LNCaP clone FGC (cell line): ENCODE measurements at regions not wholly inside any gene's neighbourhood (a gene's known extent, or its start where the extent isn't known, plus 50 kb on each side); places are given as distances from the start of the nearest gene placed in this dataset.
"Not testable (repeated sequence)": the region's sequence is repeated elsewhere in the genome, so short reads cannot be mapped to it uniquely, and the experiment has no call there.

Experiments
- DNase-seq: peaks from one replicate; pipeline ENCODE4 v3.0.0-alpha.2; 2011; ENCODE audit warnings: low read depth
- H3K4me3 ChIP-seq: 2 replicates; pipeline ENCODE4 v1.5.1; 2011; ENCODE audit warnings: mild to moderate bottlenecking, low read depth, low read length, control low read depth
- CTCF ChIP-seq: IDR thresholded peaks from 2 replicates; pipeline ENCODE4 v1.5.1; 2012; ENCODE audit warnings: mild to moderate bottlenecking; ENCODE audit not compliant: control insufficient read depth, insufficient read depth; ENCODE audit errors: extremely low read depth

GRCh38 chr2:175679231-175679630 lies 322.8 kb downstream of the LNPK start:
- H3K4me3 ChIP-seq, result no peak overlapping the region
- no peak for DNase-seq
- TF ChIP-seq CTCF, result no peak

- DNase-seq, result no peak
- no peak overlapping the region for H3K4me3 ChIP-seq
- no peak for TF ChIP-seq CTCF
These were observed 324.2 kb downstream of the LNPK start for GRCh38 chr2:175677880-175678279.

GRCh38 chr2:175676813-175677212 lies 325.3 kb downstream of the LNPK start:
- H3K4me3 ChIP-seq, result no peak overlapping the region
- DNase-seq, result no peak
- no peak for TF ChIP-seq CTCF

- not testable (repeated sequence) for DNase-seq, H3K4me3 ChIP-seq
These were observed 333.3 kb downstream of the LNPK start for GRCh38 chr2:175668804-175669203.

- DNase-seq, result no peak
- no peak for TF ChIP-seq CTCF
- no peak overlapping the region for H3K4me3 ChIP-seq
These were observed 339.7 kb downstream of the LNPK start for GRCh38 chr2:175662335-175662734.

GRCh38 chr2:175648577-175649063 lies 353.4 kb downstream of the LNPK start:
- DNase-seq, result no peak
- H3K4me3 ChIP-seq, result no peak overlapping the region
- no peak for TF ChIP-seq CTCF

GRCh38 chr2:175647058-175647457 lies 355.0 kb downstream of the LNPK start:
- no peak for TF ChIP-seq CTCF
- DNase-seq, result no peak
- no peak overlapping the region for H3K4me3 ChIP-seq
